GOT3 (cell line): ENCODE measurements at regions not wholly inside any gene's neighbourhood (a gene's known extent, or its start where the extent isn't known, plus 50 kb on each side); places are given as distances from the start of the nearest gene placed in this dataset.
"Not testable (repeated sequence)": the region's sequence is repeated elsewhere in the genome, so short reads cannot be mapped to it uniquely, and the experiment has no call there.

Experiments
- DNase-seq: peaks from one replicate; lab custom pipeline; 2025; ENCODE audit warnings: mixed read lengths; lab: John Stamatoyannopoulos, UW

GRCh38 chr13:109702030-109702597 is 84.3 kb downstream of the IRS2 start:
- not testable (repeated sequence) for DNase-seq

- no peak for DNase-seq
These were observed 86.2 kb downstream of the IRS2 start for GRCh38 chr13:109700176-109700575.

GRCh38 chr13:109699628-109700071 is 86.7 kb downstream of the IRS2 start:
- DNase-seq: no peak

- DNase-seq: no peak
These were observed 87.6 kb downstream of the IRS2 start for GRCh38 chr13:109698779-109699178.

GRCh38 chr13:109697936-109698335 is 88.4 kb downstream of the IRS2 start:
- no peak for DNase-seq

GRCh38 chr13:109695402-109696190 is 90.8 kb downstream of the IRS2 start:
- DNase-seq: no peak

- DNase-seq: no peak
These were observed 91.4 kb downstream of the IRS2 start for GRCh38 chr13:109694972-109695371.

GRCh38 chr13:109693213-109693612 is 93.2 kb downstream of the IRS2 start:
- DNase-seq: no peak

- DNase-seq: no peak
These were observed 94.7 kb downstream of the IRS2 start for GRCh38 chr13:109691689-109692088.

- DNase-seq: no peak
These were observed 98.6 kb downstream of the IRS2 start for GRCh38 chr13:109687559-109688448.

GRCh38 chr13:109685203-109685602 is 101.2 kb downstream of the IRS2 start:
- no peak for DNase-seq

- peak; percentile 20 for DNase-seq
These were observed 101.6 kb downstream of the IRS2 start for GRCh38 chr13:109684824-109685202.

GRCh38 chr13:109684084-109684823 is 102.1 kb downstream of the IRS2 start:
- no peak for DNase-seq

- no peak for DNase-seq
These were observed 103.7 kb downstream of the IRS2 start for GRCh38 chr13:109682534-109683244.

GRCh38 chr13:109680930-109681329 is 105.5 kb downstream of the IRS2 start:
- no peak for DNase-seq

GRCh38 chr13:109680288-109680687 is 106.1 kb downstream of the IRS2 start:
- DNase-seq: no peak

GRCh38 chr13:109678459-109678858 is 107.9 kb downstream of the IRS2 start:
- DNase-seq: no peak

- no peak for DNase-seq
These were observed 109.2 kb downstream of the IRS2 start for GRCh38 chr13:109677206-109677605.

GRCh38 chr13:109673477-109673876 is 112.9 kb downstream of the IRS2 start:
- DNase-seq: no peak

GRCh38 chr13:109672545-109672944 is 113.8 kb downstream of the IRS2 start:
- no peak for DNase-seq

- DNase-seq: no peak
These were observed 114.5 kb downstream of the IRS2 start for GRCh38 chr13:109671919-109672318.
